Kidney (tissue), 13 donors: ENCODE measurements at regions not wholly inside any gene's neighbourhood (a gene's known extent, or its start where the extent isn't known, plus 50 kb on each side); places are given as distances from the start of the nearest gene placed in this dataset.

ENCODE experiments used
- DNase-seq, 5 donors: peaks; one replicate each; pipeline ENCODE4 v3.0.0-alpha.2; 2013 to 2020
- FAIRE-seq: peaks from 2 replicates; lab custom pipeline; 2012; peaks lifted over from hg19 to GRCh38; lab: Jason Lieb, UNC
- H3K27ac ChIP-seq, 2 donors: one replicate each; pipeline ENCODE4 v1.7.0; 2013; ENCODE audit warnings: low read depth in 2 of 2, low read length in 2 of 2, inconsistent platforms in 1 of 2
- H3K27me3 ChIP-seq: one replicate; pipeline ENCODE4 v1.7.1; 2013; ENCODE audit warnings: low read length, inconsistent platforms; ENCODE audit not compliant: control insufficient read depth, insufficient read depth
- H3K36me3 ChIP-seq, 3 donors: one replicate each; pipeline versions ENCODE4 v1.7.0 to v1.7.1; 2013; ENCODE audit warnings: low read length in 3 of 3, control low read depth in 1 of 3, inconsistent platforms in 1 of 3; ENCODE audit not compliant: insufficient read depth in 3 of 3, control insufficient read depth in 2 of 3
- H3K4me1 ChIP-seq, 3 donors: one replicate each; pipeline versions ENCODE4 v1.7.0 to v1.7.1; 2013; ENCODE audit warnings: low read length in 3 of 3, inconsistent platforms in 1 of 3, low read depth in 1 of 3; ENCODE audit not compliant: control insufficient read depth in 2 of 3, insufficient read depth in 2 of 3
- H3K4me3 ChIP-seq, 3 donors: one replicate each; pipeline versions ENCODE4 v1.7.0 to v1.8.1; 2013; ENCODE audit warnings: low read length in 3 of 3, control low read depth in 1 of 3, inconsistent platforms in 1 of 3
- H3K9ac ChIP-seq, 3 donors: one replicate each; pipeline versions ENCODE4 v1.7.0 to v1.7.1; 2013; ENCODE audit warnings: low read length in 3 of 3, control low read depth in 1 of 3, inconsistent platforms in 1 of 3
- H3K9me3 ChIP-seq, 3 donors: one replicate each; pipeline versions ENCODE4 v1.7.0 to v1.7.1; 2013; ENCODE audit warnings: low read length in 3 of 3, control low read depth in 1 of 3, inconsistent platforms in 1 of 3; ENCODE audit not compliant: control insufficient read depth in 2 of 3, insufficient read depth in 1 of 3
- intact Hi-C: fragments of 100-400 bp; cut with DNase I; formaldehyde crosslinking; loops from one replicate; pipeline ENCODE4 v1.11.1; 2022
- TF ChIP-seq, protein P1 (sequence below): IDR thresholded peaks from 3 replicates; pipeline ENCODE4 v1.5.1; 2012; ENCODE audit warnings: mild to moderate bottlenecking, moderate library complexity, borderline replicate concordance; ENCODE audit not compliant: insufficient read depth; ENCODE audit errors: extremely low read depth
- donor health status: control.
- donor health status: control.
- donor health status: control.
- donor health status: control.
- donor health status: control.
- donor health status: DM: yes; HTN: yes; CAD: no.
- donor health status: Normal renal cell carcinoma (clear cell type).

DNA sequence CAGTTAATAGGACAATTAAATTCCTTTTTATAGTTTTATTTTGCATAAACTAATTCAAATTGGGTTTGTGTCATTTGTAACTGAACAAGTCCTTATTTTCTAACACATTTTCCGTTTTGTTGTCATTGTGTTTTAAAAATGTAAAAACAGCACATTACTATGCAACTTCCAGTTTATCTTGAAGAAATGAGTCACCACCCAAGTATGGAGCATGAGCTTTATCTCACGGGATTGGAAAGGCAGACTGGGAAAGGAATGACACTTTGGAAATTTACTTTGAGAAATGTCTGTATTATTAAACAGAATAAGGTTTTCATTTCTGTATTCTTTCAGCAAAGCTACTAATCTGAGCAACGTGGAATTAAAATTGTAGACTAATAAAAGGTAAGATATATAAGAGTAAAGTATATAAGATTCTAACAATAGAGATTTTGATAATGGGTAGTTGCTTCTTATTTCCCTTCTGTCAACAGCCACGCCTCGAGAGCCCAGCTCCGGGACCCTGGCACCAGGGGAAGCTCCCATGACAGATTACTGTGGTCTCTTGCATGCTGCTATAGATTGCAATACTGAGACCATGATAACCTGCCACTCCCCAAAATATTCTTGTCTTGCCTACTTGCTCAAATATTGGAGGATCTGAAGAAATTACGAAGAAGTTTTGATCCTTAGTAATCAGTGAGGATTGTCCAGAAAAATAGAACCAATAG is 433.1 kb downstream of the CHSY3 start:
- intact Hi-C loops, result no loop called here
- Histone ChIP-seq H3K4me3 (no peak overlapping the region), H3K36me3 (no peaks in the 10 kb centered on the region), H3K27ac (no peak overlapping the region), H3K9ac (no peak overlapping the region), H3K4me1 (no peaks in the 10 kb centered on the region), H3K9me3 (no peaks in the 10 kb centered on the region), H3K27me3 (no peaks in the 10 kb centered on the region)
- no peak for FAIRE-seq
- TF ChIP-seq, protein P1, sequence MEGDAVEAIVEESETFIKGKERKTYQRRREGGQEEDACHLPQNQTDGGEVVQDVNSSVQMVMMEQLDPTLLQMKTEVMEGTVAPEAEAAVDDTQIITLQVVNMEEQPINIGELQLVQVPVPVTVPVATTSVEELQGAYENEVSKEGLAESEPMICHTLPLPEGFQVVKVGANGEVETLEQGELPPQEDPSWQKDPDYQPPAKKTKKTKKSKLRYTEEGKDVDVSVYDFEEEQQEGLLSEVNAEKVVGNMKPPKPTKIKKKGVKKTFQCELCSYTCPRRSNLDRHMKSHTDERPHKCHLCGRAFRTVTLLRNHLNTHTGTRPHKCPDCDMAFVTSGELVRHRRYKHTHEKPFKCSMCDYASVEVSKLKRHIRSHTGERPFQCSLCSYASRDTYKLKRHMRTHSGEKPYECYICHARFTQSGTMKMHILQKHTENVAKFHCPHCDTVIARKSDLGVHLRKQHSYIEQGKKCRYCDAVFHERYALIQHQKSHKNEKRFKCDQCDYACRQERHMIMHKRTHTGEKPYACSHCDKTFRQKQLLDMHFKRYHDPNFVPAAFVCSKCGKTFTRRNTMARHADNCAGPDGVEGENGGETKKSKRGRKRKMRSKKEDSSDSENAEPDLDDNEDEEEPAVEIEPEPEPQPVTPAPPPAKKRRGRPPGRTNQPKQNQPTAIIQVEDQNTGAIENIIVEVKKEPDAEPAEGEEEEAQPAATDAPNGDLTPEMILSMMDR, result no peak
- DNase-seq, result no peak

DNA sequence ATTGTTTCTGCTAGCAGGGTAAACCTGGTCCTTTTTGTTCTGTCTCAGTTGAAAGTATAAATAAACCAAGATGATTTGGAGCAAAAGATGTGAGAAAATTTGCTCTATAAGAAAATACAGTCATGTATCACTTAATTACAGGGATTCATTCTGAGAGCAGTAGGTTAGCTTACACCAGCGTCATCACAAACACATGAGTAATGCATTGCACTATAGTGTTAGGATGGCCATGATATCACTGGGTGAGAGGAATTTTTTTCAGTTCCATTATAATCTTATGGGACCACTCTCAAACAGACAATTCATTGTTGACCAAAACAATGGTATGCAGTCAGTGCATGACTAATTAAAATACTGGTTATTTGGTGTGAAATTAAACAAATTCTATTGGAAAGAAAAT is 430.9 kb downstream of the CHSY3 start:
- H3K27me3 ChIP-seq, result no peaks in the 10 kb centered on the region
- no peak overlapping the region for H3K4me3 ChIP-seq
- DNase-seq (no peak), FAIRE-seq (no peak)
- TF ChIP-seq, protein P1, result no peak
- no peaks in the 10 kb centered on the region for H3K4me1 ChIP-seq
- no peak overlapping the region for H3K9ac ChIP-seq
- no peak overlapping the region for H3K27ac ChIP-seq
- intact Hi-C loops, result no loop called here
- H3K9me3 ChIP-seq, result no peaks in the 10 kb centered on the region
- no peaks in the 10 kb centered on the region for H3K36me3 ChIP-seq

DNA sequence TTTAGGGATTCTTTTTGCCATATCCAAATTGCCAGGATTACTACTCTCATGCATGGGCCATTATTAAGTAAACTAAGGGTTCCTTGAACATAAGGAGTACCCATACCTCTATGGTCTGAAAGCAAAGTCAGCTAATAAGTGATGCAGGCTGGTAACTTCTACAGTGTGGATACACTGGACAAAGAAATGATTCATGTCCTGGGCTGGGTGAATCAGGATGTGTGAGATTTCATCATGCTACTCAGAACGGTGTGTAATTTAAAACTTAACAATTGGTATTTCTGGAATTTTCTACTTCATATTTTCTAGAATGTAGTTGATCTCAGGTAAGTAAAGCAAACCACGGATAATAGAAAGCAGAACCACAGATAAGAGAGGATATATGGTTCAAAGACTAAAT is 428.8 kb downstream of the CHSY3 start:
- intact Hi-C loops, result no loop called here
- no peaks in the 10 kb centered on the region for H3K9me3 ChIP-seq
- H3K9ac ChIP-seq, result no peak overlapping the region
- no peak for DNase-seq
- no peaks in the 10 kb centered on the region for H3K27me3 ChIP-seq
- no peak overlapping the region for H3K27ac ChIP-seq
- TF ChIP-seq, protein P1, result no peak
- FAIRE-seq, result no peak
- H3K4me1 ChIP-seq, result no peaks in the 10 kb centered on the region
- H3K4me3 ChIP-seq, result no peak overlapping the region
- H3K36me3 ChIP-seq, result no peaks in the 10 kb centered on the region

DNA sequence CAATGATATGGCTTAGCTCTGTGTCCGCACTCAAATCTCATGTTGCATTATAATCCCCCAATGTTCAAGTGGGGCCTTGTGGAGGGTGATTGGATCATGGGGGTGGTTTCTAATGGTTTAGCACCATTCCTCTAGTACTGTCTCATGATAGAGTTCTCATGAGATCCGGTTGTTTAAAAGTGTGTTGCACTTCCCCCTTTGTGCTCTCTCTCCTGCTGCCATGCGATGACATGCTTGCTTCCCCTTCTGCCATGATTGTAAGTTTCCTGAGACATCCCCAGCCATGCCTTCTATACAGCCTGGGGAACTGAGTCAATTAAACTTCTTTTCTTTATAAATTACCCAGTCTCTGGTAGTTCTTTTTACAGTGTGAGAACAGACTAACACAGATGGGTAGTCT is 427.1 kb downstream of the CHSY3 start:
- TF ChIP-seq, protein P1, result no peak
- no peaks in the 10 kb centered on the region for H3K36me3 ChIP-seq
- no peak overlapping the region for H3K27ac ChIP-seq
- no peak for DNase-seq
- H3K4me3 ChIP-seq, result no peak overlapping the region
- no peaks in the 10 kb centered on the region for H3K9me3 ChIP-seq
- H3K27me3 ChIP-seq, result no peaks in the 10 kb centered on the region
- H3K4me1 ChIP-seq, result no peaks in the 10 kb centered on the region
- intact Hi-C loops, result no loop called here
- no peak overlapping the region for H3K9ac ChIP-seq
- FAIRE-seq, result no peak
